ENCODE measurements at regions not wholly inside any gene's neighbourhood (a gene's known extent, or its start where the extent isn't known, plus 50 kb on each side); places are given as distances from the start of the nearest gene placed in this dataset.
"Not testable (repeated sequence)": the region's sequence is repeated elsewhere in the genome, so short reads cannot be mapped to it uniquely, and the experiment has no call there.

GRCh38 chr20:55514531-55514930 is 490.8 kb downstream of the CBLN4 start:
- DNase-seq: no peak

GRCh38 chr20:55513954-55514353 is 491.4 kb downstream of the CBLN4 start:
- DNase-seq: no peak

GRCh38 chr20:55500130-55500529 is 505.2 kb downstream of the CBLN4 start:
- DNase-seq: no peak

GRCh38 chr20:55488593-55488992 is 516.7 kb downstream of the CBLN4 start:
- no peak for DNase-seq

DNA sequence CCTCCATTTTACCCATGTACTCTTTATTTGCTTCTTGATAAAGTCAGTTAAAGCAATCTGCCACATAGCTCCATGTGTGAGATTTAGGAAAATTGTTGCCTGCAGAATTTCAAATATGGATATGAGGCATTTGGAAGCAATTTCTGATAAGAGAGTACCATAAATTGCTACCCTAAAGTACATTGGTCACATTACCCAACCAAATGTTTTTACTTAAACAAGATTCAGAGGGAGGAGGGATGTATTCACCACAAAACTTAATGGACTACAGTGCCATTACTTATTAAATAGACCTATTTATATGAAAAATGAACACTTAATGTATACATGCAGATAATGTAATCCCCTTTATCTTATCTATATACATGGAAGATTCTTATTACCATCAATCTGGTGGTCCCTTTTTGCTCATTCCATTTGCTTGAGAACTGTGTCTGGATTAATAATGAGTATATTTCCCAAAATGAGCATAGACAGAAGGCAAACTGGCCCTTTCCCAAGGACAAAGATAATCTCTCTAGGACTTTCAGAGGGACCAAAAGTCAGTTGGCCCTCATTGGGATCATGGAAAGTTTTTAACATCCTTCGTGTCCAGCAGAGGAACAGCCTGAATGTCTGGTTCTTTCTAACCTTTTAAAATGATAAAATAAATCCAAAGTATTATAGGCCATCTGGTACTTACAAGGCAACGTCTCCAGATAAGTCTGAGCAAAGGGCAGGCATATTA is 526.4 kb downstream of the CBLN4 start:
- no peak for DNase-seq

- no peak for DNase-seq
These were observed 532.6 kb downstream of the CBLN4 start for GRCh38 chr20:55472704-55473103.

DNA sequence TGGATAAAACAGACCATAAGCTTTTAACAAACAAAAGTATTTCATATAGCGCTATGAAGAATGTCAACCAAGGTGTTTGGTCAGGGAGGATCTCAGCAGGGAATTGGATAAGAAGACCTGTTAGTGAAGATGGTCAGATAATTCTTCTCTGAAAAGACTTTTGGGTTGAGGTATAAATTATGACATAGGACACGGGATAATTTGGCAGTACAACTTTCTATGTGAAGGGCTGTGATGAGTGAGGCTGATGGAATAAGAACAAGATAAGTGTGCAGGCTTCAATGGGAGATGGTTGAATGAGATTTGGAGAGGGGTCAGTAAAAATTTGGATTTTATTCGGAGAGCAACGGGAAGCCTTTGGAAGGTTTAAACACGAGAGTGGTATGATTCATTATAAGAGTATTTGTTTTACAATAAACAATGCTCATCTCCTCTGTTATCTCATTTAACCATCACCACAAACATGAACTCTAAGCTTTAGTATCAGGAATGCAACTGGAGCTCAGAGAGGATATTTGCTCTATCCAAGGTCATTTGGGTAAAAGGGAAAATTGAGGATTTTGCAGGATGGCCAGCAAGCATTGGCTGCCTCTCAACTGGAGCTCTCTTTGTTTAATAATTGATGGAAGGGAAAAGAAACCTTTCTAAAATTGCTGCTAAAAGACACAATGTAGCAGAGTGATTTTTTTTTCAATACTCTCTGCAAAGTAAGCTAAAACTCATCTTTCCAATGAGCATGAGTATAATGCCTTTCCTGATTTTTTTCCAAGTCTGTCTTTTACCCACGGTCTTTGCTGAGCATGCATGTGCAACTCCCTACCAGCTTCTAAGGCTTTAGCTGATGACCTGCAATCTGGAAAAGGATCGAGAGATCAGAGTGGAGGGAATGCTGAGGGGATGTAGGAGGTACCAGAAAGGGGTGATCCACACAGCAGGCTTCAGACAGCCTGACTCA is 534.0 kb downstream of the CBLN4 start:
- DNase-seq: no peak

GRCh38 chr20:55469074-55469473 is 536.2 kb downstream of the CBLN4 start:
- no peak for DNase-seq

DNA sequence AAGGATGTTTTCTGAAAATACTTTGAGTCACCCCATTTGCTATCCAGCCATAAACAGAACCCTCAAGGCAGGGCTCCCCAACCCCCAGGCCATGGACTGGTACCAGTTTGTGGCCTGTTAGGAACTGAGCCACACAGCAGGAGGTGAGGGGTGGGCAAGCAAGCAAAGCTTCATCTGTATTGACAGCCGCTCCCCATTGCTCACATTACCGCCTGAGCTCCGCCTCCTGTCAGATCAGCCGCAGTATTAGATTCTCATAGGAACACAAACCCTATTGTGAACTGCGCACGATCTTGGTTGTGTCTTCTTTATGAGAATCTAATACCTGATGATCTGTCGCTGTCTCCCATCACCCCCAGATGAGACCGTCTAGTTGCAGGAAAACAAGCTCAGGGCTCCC is 543.8 kb downstream of the CBLN4 start:
- no peak for DNase-seq

DNA sequence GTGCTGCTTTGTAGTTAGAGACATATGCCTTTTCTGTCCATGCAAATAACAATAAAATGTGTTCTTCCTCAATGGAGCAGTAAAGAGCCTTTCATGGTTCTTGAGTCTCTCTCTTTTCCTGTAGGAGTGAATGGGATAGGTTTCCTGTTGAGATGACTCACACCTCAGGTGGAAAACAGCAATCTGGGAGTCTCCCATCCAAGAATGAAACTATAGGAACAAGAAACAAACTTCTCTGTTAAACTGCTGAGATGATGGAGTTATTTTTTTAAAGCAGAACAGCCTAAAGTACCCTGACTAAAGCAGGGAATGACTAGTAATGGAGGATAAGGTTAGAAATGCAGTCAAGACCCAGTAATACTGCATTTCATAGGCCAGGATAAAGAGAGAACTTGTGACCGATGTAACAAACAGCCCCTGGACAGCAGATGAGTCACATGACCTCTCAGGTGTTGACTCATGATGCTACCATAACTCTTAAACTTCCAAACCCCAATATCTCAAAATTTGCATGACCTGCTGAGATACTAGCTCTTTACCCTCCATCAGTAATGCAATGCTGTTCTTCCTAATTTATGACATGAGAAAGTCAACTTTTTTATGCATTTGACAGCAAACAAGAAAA is 548.9 kb downstream of the CBLN4 start:
- no peak for DNase-seq

DNA sequence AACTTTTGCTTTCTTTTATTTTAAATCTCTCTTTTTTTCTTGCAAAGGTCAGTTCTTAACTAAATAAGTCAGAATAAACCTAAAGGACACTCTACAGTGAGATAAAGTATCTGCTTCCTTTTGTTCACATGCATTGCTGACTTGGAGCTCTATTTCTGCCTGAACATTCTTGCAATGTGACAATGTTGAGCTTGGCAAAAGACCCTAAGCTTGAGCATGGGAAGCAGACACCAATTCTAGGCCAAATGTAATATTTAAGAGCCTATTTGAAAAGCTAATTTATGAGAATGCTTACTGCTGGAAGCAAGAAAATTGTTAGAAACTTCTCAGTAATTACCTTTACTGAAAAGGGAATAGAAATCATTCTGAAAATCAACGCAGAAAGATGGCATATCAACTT is 556.2 kb downstream of the CBLN4 start:
- no peak for DNase-seq

GRCh38 chr20:55446301-55446700 is 559.0 kb downstream of the CBLN4 start:
- DNase-seq: no peak

DNA sequence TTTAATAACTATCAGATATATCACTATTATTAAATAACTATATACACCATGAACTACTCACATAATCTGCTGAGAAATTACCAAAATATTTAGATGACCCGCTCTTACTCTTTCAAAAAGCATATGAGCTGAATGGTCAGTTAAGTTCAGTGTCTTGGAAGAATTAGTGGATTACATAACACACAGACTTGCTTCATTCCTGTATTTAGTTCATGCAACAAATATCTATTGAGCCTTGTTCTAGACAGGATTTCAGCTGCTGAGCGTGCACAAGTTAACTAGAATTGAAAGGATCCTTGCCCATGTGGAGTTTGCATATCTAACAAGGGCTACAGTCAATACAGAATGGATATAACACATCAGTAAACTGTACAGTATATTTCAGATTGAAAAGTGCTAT is 566.2 kb downstream of the CBLN4 start:
- DNase-seq: no peak

DNA sequence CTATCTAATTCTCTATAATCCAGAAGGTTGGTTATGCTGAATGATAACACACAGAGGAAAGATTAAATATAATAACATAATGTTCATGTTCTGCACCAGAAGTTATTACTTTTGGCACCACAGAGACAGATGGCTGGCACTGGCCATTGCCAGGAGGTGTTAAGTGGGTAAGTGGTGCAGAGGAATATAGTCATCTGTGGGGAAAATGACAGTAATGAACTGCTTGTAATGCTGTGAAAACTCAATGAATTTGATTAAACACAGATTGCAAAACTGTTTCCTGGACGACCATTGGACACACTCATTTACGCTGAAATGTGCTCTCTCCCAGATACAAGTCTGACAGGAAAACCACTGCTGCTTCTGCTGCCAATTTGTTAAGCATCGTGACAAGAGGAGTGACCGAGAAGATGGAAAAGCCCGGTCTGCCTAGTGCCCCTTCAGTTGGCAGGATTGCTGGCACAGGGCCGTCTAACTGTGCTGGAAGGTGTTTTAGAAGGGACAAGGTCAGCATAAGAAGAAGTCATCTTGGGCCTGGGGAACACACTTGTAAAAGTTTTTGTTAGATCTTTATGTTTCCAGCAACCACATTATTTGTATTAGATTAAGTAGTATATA is 567.4 kb downstream of the CBLN4 start:
- no peak for DNase-seq

DNA sequence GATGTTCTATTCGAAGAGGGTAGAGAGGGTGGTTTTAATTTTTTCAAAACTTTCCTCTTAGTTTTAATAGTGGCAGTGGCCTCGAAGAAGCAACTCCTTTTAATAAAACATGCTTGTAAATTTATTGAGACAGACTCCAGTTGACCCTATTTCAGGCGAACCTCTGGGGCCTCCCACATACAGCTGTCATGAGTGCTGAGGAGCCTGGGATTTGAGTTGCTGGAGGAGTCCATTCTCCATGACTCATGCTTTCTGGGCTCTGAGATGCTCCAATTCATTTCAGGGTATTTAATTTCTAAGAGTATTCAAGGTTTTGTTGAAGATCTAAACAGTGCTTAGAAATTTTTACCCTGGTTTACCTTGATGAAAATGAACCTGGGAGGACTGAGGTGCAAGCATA is 580.4 kb downstream of the CBLN4 start:
- no peak for DNase-seq

DNA sequence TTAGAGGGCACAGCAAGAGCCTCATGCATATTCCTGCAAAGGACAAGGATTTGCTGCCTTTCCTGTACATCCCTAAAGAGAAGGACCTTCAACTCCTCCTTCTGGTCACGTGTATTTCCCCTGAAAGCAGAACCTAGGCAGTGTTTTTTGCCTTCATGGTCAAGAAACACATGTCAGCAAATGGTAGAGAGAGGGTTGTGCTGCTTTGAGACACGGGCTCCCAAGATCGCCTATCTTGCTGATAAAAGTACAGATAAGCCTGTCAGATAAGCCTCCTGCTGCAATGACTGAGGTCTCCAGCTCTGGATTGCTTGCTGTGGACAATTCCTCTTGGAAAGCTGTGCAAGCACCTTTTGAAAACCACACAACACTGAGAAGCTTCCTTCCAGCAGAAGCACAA is 580.8 kb downstream of the CBLN4 start:
- no peak for DNase-seq

- DNase-seq: no peak
These were observed 587.5 kb downstream of the CBLN4 start for GRCh38 chr20:55417836-55418235.

GRCh38 chr20:55415567-55416142 is 589.7 kb downstream of the CBLN4 start:
- no peak for DNase-seq

- DNase-seq: not testable (repeated sequence)
These were observed 592.8 kb downstream of the CBLN4 start for GRCh38 chr20:55412508-55412907.

- no peak for DNase-seq
These were observed 598.4 kb downstream of the CBLN4 start for GRCh38 chr20:55406891-55407290.

DNA sequence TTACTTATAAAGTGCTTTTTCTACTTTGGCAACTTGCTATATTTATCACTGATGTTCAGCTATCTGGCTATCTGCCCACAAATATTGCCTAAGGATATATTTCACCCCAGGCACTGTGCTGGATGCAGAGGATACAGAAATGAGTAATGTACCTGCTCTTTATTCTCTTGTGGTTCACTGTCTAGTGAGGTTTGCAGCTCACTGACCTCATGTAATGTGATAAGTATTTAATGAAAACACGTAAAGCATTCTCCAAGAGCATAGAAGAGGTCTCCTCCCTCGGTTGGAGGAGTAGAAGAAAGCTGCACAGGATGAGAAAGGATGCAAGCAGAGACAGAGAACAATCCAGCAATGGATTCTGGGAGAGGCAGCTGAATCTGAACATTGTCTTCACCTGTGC is 610.7 kb downstream of the CBLN4 start:
- DNase-seq: no peak

DNA sequence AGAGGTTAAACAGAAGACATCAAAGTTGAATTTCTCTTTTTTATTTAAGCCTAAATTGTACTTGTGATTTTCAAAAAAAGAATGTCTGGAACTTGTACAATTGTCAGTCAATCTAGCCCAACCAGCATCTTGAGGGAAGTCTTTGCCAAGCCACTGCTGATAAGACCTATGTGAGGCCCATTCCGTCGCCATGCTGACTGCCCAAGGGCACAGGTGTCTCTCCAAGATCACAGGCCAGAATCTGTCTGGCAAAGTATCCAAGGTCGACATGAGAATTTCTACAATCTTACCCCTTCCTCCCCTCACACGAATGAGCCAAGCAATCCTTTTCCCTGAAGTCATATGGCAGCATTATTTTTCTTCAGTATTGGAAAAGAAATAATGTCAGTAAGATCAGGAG is 614.5 kb downstream of the CBLN4 start:
- no peak for DNase-seq

DNA sequence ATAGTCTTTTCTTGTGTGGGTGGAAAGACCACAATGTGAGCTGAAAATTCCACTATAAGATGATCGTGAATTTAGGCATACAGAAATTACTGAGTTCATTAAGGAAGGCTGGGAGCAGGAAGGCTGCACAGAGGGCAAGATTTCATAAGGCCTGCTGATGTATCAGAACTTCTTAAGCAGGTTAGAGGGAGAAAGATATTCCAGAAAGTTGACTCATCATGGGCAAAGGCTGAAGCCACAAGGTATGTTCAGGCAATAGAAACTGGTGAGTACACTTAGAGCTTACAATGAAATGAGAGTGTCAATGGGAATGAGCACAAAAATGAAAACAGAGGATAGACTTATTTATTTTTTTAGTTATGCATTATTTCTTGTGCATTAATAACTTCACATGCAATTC is 618.6 kb downstream of the CBLN4 start:
- DNase-seq: no peak
